Upper lobe of left lung (tissue), 4 donors: ENCODE measurements at regions not wholly inside any gene's neighbourhood (a gene's known extent, or its start where the extent isn't known, plus 50 kb on each side); places are given as distances from the start of the nearest gene placed in this dataset.

Source experiments
- EP300 ChIP-seq, 4 donors: sonication (generic); formaldehyde crosslinking; IDR thresholded peaks; one replicate each; pipeline ENCODE4 v1.5.1; 2017; ENCODE audit warnings: antibody characterized with exemption in 4 of 4, control low read depth in 2 of 4
- POLR2A ChIP-seq, 4 donors: fragments of 450-650 bp; IDR thresholded peaks; one replicate each; pipeline ENCODE4 v1.5.1; 2016 to 2017; ENCODE audit warnings: antibody characterized with exemption in 4 of 4, mild to moderate bottlenecking in 2 of 4
- POLR2AphosphoS5 ChIP-seq, 2 donors: sonication (generic); formaldehyde crosslinking; IDR thresholded peaks; one replicate each; pipeline ENCODE4 v1.5.1; 2017; ENCODE audit warnings: antibody characterized with exemption in 2 of 2
- TF ChIP-seq, protein P1 (sequence below), 6 experiments: fragments of 450-650 bp in 4 of 6; fragments of 200-600 bp in 2 of 6; sonication (generic) in 2 of 6; IDR thresholded peaks; one replicate each; pipeline ENCODE4 v1.5.1; 2016 to 2019; ENCODE audit warnings: antibody characterized with exemption in 6 of 6

DNA sequence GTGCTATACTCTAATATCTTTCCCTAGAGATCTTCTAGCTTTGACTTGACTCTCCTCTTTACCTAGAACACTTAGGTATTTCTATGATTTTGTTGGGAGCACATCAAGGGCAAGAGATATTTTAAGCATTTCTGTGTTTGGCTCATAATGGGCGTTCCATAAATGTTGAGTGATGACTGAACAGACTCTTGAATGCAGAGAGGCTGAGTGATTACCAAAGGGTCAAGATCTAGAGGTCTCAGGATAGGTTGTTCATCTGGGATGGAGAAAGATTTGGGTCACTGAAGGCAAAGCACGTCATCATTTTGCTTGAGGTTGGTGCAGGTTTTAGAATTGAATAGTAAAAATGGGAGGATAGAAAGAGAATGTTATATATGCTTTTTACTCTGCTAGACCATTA, 705.4 kb upstream of the B3GALT2 start:
- no peak for TF ChIP-seq POLR2A (IDR thresholded peaks at IDR 0.05)
- TF ChIP-seq POLR2AphosphoS5 (IDR thresholded peaks at IDR 0.05): no peak
- TF ChIP-seq, protein P1, sequence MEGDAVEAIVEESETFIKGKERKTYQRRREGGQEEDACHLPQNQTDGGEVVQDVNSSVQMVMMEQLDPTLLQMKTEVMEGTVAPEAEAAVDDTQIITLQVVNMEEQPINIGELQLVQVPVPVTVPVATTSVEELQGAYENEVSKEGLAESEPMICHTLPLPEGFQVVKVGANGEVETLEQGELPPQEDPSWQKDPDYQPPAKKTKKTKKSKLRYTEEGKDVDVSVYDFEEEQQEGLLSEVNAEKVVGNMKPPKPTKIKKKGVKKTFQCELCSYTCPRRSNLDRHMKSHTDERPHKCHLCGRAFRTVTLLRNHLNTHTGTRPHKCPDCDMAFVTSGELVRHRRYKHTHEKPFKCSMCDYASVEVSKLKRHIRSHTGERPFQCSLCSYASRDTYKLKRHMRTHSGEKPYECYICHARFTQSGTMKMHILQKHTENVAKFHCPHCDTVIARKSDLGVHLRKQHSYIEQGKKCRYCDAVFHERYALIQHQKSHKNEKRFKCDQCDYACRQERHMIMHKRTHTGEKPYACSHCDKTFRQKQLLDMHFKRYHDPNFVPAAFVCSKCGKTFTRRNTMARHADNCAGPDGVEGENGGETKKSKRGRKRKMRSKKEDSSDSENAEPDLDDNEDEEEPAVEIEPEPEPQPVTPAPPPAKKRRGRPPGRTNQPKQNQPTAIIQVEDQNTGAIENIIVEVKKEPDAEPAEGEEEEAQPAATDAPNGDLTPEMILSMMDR (IDR thresholded peaks at IDR 0.05): no peak
- no peak for TF ChIP-seq EP300 (IDR thresholded peaks at IDR 0.05)
